Hypothalamus (tissue), 51 donors: ENCODE measurements at regions not wholly inside any gene's neighbourhood (a gene's known extent, or its start where the extent isn't known, plus 50 kb on each side); places are given as distances from the start of the nearest gene placed in this dataset.

Source experiments
- DNase-seq, 51 donors: peaks; one replicate each; lab custom pipeline; 2025; lab: John Stamatoyannopoulos, UW

GRCh38 chr2:104658144-104658835 is 195.6 kb upstream of the POU3F3 start:
- DNase-seq, result peak in 36 of 51 donors; percentile 5 to 55 (median 28)

GRCh38 chr2:104658904-104659591 is 194.9 kb upstream of the POU3F3 start:
- DNase-seq, result peak in 30 of 51 donors; percentile 2 to 63 (median 34)

DNA sequence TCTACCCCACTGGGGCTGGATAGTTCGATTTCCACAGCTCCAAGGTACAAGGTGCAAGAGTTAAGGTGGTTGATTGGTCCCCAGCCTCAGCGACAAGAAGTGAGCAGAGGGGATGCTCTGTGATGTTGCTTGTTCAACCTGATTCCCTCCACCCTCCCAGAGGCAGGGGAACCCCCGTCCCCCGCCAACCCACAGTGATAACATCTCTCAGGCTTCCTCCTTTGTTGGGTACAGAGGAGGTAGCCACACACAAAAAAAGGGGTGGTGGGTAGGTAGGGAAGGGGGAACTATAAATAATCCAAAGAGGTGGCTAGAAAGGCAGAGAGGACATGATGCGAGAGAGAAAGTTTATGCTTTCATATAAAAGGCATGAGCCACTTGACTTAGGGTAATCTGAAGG is 192.9 kb upstream of the POU3F3 start:
- DNase-seq, result no peak

- no peak for DNase-seq
Measured at GRCh38 chr2:104664672-104665071, 189.2 kb upstream of the POU3F3 start.

GRCh38 chr2:104668631-104669030 is 185.3 kb upstream of the POU3F3 start:
- no peak for DNase-seq

DNA sequence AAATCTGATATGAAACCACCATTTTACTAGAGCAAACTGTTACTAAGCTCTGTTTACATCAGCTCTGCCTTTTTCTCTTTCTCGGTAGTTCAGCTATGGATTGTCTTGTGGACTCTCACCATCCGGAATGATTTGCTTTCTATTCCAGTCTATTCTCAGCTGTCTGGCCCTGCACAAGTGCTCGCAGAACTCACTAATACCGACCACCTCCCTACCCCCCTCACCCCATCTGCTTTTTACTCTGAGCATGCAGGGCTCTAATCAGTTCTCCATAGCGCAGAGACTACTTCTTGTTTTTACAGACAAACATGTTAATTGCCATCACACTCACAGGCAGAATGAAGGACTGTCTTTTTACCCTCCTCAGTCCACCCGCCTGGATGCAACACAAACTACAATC is 180.7 kb upstream of the POU3F3 start:
- no peak for DNase-seq

GRCh38 chr2:104678181-104678580 is 175.7 kb upstream of the POU3F3 start:
- DNase-seq, result no peak

GRCh38 chr2:104685591-104685990 is 168.3 kb upstream of the POU3F3 start:
- peak in 1 of 51 donors; percentile 25 for DNase-seq

DNA sequence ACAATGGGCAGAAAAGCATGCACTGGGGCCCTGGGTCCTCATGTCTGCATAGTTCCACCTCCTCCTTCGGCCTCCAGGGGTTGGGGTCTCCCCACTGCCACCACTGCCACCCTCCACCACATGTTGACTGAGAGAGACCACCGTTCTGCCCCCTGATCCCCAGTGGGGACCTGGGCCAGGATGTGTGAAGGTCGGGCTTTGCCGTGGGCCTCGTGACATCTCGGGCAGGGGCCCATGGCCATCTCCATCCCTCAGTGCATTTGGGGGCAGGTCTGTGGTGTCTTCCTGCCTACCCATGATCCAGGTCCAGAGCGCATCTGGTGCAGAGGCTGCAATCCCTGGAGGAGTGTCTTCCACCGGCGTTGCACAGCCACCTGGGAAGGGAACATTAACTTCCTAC is 166.8 kb upstream of the POU3F3 start:
- no peak for DNase-seq

DNA sequence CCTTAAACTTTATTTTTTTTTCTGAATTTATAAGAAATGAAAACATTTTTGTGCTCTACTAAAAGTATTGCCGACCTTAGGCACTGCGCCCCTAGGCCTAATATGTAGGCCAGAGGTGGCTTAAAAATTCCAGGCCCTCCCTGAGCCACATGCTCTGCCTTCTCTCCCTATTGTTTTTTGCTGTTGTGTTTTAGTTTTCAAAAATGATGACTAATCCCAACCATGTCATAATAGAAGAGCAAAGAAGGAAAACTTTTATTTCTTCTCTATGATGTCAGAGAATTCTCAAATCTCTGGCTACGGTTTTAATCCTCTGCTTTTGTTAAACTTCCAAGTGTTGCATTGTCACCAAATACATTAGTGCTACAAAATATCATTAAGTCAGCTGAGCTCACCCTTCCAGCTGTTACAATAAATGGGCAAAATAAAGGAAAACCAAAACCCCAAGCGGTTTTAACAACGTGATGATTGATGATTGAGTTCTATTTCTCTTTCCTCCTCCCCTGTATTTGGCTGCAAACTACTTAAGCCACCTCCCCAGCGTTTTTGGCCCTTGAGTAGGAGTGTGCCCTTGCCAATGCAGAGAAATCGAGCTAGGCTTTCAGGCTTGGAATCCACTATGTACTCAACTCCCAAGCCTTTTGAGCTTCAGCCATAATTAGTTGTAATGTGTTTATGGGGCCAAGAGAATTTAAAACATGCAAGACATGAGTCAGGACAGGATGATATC is 163.5 kb upstream of the POU3F3 start:
- DNase-seq, result no peak

DNA sequence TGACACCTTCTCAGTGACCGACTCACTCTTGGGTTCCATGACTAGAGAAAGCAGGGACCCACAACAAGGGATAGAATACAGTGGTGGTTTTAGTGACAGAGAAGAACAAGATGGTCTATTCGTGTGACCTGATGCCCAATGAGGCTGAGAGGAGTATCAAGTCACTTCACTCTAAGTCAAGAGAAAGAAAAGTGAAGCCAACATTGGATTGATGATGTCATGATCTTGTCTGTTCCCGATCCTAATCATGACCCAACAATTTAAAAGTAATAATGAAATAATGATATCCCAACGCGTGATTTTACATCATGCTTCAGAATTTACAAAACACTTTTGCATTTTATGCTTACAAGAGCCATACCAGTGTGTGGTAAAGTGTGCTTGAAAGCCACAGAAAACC is 155.6 kb upstream of the POU3F3 start:
- DNase-seq, result no peak

DNA sequence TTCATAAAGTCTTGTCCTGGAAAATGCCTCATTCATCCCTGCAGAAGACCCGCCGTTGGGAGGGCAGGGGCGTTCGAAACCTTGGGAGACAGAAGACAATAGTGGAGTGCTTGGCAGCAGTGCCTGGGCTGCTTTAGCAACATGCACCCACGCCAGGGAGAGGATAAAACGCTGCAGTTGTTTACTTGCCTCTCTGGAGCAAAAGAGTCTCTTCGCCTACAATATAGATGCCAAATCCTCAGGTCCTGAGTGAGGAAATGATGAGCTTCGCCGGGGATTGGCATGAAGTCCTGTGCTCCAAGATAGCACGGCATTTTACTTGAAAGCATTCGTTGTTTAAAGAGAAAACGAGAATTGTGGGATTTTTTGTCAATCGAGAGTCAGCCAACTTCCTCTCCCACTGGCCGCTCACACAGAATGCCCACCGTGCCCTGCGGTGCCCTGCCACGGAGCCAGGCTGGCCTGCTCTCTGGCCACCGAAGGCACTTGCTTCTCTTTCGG is 152.5 kb upstream of the POU3F3 start:
- peak in 42 of 51 donors; percentile 4 to 82 (median 46) for DNase-seq

- DNase-seq, result peak in 8 of 51 donors; percentile 3 to 76 (median 18)
Measured at GRCh38 chr2:104702031-104702850, 151.7 kb upstream of the POU3F3 start.

GRCh38 chr2:104703669-104704068 is 150.2 kb upstream of the POU3F3 start:
- DNase-seq, result peak in 2 of 51 donors; percentile 1 to 30

DNA sequence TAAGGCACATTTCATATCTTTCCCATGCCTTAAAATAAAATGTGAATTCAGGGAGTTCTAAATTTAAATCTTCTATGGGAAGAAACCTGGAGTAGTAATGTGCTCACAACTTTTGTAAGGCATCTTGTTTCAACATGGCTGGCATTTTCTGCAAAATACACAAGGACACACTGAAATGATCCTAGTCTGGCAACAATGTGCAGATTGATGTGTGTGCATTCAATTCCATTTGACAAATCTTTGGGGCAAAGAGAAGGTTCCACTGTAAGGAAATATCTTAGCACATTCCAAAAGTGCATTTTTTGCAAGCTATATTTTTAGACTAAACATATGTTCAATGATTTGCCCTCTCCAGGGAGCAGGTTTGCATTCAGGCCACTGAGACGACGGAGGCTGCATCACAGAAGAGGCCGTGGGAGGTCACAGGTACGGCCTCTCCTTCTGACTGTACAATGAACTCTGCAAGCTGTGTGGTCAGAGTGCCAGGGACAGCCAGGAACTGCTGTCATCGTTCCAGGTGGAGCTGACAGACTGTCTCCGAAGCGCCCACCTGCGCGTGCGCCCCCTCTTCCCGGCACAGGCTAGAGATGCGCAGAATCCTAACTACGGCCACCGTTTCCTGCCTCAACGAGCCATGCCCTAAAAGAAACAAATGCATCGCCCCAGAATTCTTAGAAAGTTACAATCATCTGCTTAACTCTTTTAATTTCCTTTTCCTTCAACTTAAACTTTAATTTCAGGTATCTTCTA is 149.2 kb upstream of the POU3F3 start:
- DNase-seq, result no peak

DNA sequence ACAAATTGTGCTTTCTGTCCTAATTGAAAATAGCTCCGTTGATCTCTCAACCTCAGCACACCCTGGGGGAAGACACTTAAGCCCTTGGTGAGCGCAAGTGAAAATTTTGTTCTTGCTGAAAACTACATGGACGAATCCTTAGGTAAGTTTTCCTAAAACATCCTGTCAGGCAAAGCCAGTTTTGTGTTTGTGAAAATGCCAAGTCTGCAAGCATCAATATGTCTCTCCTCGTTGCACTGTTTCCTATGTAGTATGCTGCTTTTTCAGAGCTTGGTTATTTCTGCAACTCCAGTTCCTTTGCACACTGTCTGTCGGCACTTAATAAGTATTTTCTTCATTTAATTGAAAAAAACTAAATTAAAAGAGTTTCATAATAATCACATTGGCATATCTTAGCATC is 146.9 kb upstream of the POU3F3 start:
- DNase-seq, result no peak

DNA sequence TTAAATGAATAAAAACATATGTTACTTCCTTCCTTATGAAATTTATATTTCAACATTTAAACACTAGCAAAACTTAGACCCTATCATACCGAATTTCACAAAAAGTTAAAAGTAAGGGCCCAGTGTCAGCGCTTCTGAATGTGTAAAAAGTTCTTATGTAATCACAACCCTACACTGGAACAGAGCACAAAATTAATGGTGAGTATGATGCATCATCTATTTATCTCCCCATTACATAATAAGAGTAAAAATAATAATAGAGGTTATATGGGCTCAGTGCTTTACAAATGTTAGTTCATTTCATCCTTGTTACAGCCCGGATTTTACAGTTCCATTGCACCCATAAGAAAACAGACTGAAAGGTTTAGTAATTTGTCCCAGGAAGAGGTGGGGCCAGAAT is 144.9 kb upstream of the POU3F3 start:
- DNase-seq, result no peak

GRCh38 chr2:104716061-104716460 is 137.9 kb upstream of the POU3F3 start:
- DNase-seq, result no peak

DNA sequence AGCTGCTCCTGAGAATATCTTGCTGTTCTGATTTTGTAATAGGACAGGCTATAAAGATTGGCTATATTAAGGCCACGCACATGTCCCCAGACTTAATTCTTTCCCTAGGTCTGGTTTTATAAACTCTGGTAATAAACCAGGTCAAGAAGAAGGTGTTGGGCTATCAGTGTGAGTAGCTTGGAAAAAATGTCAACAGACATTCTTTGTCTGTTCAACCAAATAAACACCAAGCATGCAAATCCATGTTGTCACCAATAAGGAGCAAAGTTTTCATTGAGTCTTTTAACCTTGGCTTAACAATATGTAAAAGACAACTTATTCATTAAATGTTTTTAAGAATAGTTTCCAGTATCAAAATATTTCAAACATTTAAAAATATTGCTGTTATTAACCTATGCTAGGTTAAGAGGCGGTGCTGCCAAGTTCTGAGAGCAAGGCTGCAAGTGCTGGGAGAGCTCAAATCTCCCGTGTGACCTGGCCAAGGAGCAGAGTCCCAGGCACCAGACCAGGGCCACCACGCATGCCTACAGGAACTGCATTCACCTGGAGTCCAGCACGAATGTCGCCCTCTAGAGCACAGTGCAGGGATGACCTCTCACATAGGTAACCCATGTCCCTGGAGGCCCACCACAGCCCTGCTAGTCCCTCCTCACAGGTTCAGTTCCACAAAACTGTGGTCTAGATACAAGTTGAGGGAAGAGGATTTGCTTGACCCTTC is 120.5 kb upstream of the POU3F3 start:
- peak in 1 of 51 donors; percentile 5 for DNase-seq
